IMR-90 (cell line): ENCODE measurements at regions not wholly inside any gene's neighbourhood (a gene's known extent, or its start where the extent isn't known, plus 50 kb on each side); places are given as distances from the start of the nearest gene placed in this dataset.

Experiments
- ATAC-seq: fragments of 200-7000 bp; cut with Tn5 transposase; 2 replicates; pipeline ENCODE4 v1.9.1; 2020; ENCODE audit warnings: low read depth, mild to moderate bottlenecking, moderate library complexity
- BruUV-seq: library from RNA; stranded (reverse); fragments of 400-500 nt; replicated peaks from 2 replicates; lab custom pipeline; 2021; lab: Mats Ljungman, UMichigan
- CTCF ChIA-PET: fragments of 300-600 bp; formaldehyde crosslinking; extraction: SDS; loops from one replicate; lab custom pipeline; 2021; ENCODE audit warnings: antibody characterized with exemption; lab: Yijun Ruan, JAX
- POLR2A ChIA-PET: fragments of 300-600 bp; sonication (Branson Sonifier 250); formaldehyde crosslinking; loops from one replicate; lab custom pipeline; 2022; ENCODE audit warnings: antibody characterized with exemption; ENCODE audit not compliant: unreplicated experiment; lab: Charles Lee
- DNase-seq: peaks from one replicate; pipeline ENCODE4 v3.0.0; 2013
- H2AFZ ChIP-seq: replicated peaks from 2 replicates; pipeline ENCODE3; 2013; ENCODE audit warnings: low read length, mild to moderate bottlenecking; ENCODE audit not compliant: poor library complexity
- H2AK5ac ChIP-seq: 2 replicates; pipeline ENCODE4 v1.6.1; 2013; ENCODE audit warnings: low read depth, low read length, inconsistent platforms
- H2AK9ac ChIP-seq: replicated peaks from 2 replicates; pipeline ENCODE3; 2013; ENCODE audit warnings: mild to moderate bottlenecking, low read depth, low read length, moderate library complexity; ENCODE audit not compliant: poor library complexity
- H2BK120ac ChIP-seq: 2 replicates; pipeline ENCODE4 v1.6.1; 2013; ENCODE audit warnings: low read depth, low read length, inconsistent platforms
- H2BK15ac ChIP-seq: 3 replicates; pipeline ENCODE4 v1.6.1; 2013; ENCODE audit warnings: low read depth, low read length, inconsistent platforms
- H2BK20ac ChIP-seq: 2 replicates; pipeline ENCODE4 v1.6.1; 2013; ENCODE audit warnings: low read depth, mild to moderate bottlenecking, inconsistent platforms, low read length, moderate library complexity
- H2BK5ac ChIP-seq: 2 replicates; pipeline ENCODE4 v1.6.1; 2013; ENCODE audit warnings: mild to moderate bottlenecking, low read depth, low read length, inconsistent platforms; ENCODE audit not compliant: poor library complexity, severe bottlenecking
- H3K14ac ChIP-seq: replicated peaks from 2 replicates; pipeline ENCODE4 v1.6.1; 2013; ENCODE audit warnings: low read depth, low read length, inconsistent platforms
- H3K18ac ChIP-seq: 2 replicates; pipeline ENCODE4 v1.6.1; 2013; ENCODE audit warnings: low read depth, low read length, control low read depth
- H3K23ac ChIP-seq: 2 replicates; pipeline ENCODE4 v1.6.1; 2013; ENCODE audit warnings: low read depth, low read length, inconsistent platforms
- H3K27ac ChIP-seq: 2 replicates; pipeline ENCODE4 v1.5.1; 2013; ENCODE audit warnings: mild to moderate bottlenecking, control low read depth, low read length; ENCODE audit not compliant: insufficient read depth
- H3K27me3 ChIP-seq: 2 replicates; pipeline ENCODE4 v1.6.1; 2013; ENCODE audit warnings: low read length; ENCODE audit not compliant: control insufficient read depth, insufficient read depth
- H3K36me3 ChIP-seq: 2 replicates; pipeline ENCODE4 v1.6.1; 2013; ENCODE audit warnings: low read length, mixed read lengths; ENCODE audit not compliant: control insufficient read depth, insufficient read depth
- H3K4ac ChIP-seq: 2 replicates; pipeline ENCODE4 v1.6.1; 2013; ENCODE audit warnings: low read depth, low read length, inconsistent platforms
- H3K4me1 ChIP-seq: 2 replicates; pipeline ENCODE4 v1.6.1; 2013; ENCODE audit warnings: low read length, mixed read lengths; ENCODE audit not compliant: control insufficient read depth, insufficient read depth
- H3K4me2 ChIP-seq: 2 replicates; pipeline ENCODE4 v1.6.1; 2013; ENCODE audit warnings: low read depth, mild to moderate bottlenecking, control low read depth, low read length, moderate library complexity
- H3K4me3 ChIP-seq: 2 replicates; pipeline ENCODE4 v1.5.1; 2013; ENCODE audit warnings: low read depth, mild to moderate bottlenecking, control low read depth, low read length, moderate library complexity; ENCODE audit not compliant: insufficient read depth
- H3K56ac ChIP-seq: 2 replicates; pipeline ENCODE4 v1.6.1; 2013; ENCODE audit warnings: low read length, inconsistent platforms; ENCODE audit not compliant: insufficient read depth; ENCODE audit errors: extremely low read depth
- H3K79me1 ChIP-seq, 2 experiments: 2 replicates each; pipeline ENCODE4 v1.6.1; 2013; ENCODE audit warnings: low read length in 2 of 2, inconsistent platforms in 1 of 2, low read depth in 1 of 2
- H3K9ac ChIP-seq: 2 replicates; pipeline ENCODE4 v1.6.1; 2013; ENCODE audit warnings: low read depth, low read length, control low read depth
- H3K9me1 ChIP-seq: 2 replicates; pipeline ENCODE4 v1.6.1; 2013; ENCODE audit warnings: low read length, inconsistent platforms; ENCODE audit not compliant: insufficient read depth
- H3K9me3 ChIP-seq: 2 replicates; pipeline ENCODE4 v1.6.1; 2013; ENCODE audit warnings: low read length; ENCODE audit not compliant: control insufficient read depth, insufficient read depth
- H4K20me1 ChIP-seq: 2 replicates; pipeline ENCODE4 v1.6.1; 2013; ENCODE audit warnings: low read length, inconsistent platforms; ENCODE audit not compliant: insufficient read depth
- H4K5ac ChIP-seq: 2 replicates; pipeline ENCODE4 v1.6.1; 2013; ENCODE audit warnings: mild to moderate bottlenecking, low read depth, low read length, control low read depth
- H4K8ac ChIP-seq, 2 experiments: 2 replicates each; pipeline ENCODE4 v1.6.1; 2013; ENCODE audit warnings: low read depth in 2 of 2, low read length in 2 of 2, control low read depth in 1 of 2, inconsistent platforms in 1 of 2
- H4K91ac ChIP-seq: 2 replicates; pipeline ENCODE4 v1.6.1; 2013; ENCODE audit warnings: low read depth, low read length, inconsistent platforms; ENCODE audit not compliant: insufficient read depth
- BHLHE40 ChIP-seq: fragments of 150-350 bp; IDR thresholded peaks from 2 replicates; pipeline ENCODE4 v1.6.1; 2016; ENCODE audit warnings: mild to moderate bottlenecking, low read depth, low read length
- CEBPB ChIP-seq: IDR thresholded peaks from 2 replicates; pipeline ENCODE4 v1.6.1; 2012; ENCODE audit warnings: low read depth, low read length, improper control_type of control experiment
- CHD1 ChIP-seq: IDR thresholded peaks from 2 replicates; pipeline ENCODE4 v1.6.1; 2012; ENCODE audit warnings: low read depth, low read length, improper control_type of control experiment
- CTCF ChIP-seq: conservative IDR thresholded peaks from 2 replicates; pipeline ENCODE4 v1.5.1; 2012; ENCODE audit warnings: mild to moderate bottlenecking, low read depth, low read length, improper control_type of control experiment
- ELK1 ChIP-seq: fragments of 150-350 bp; IDR thresholded peaks from 2 replicates; pipeline ENCODE4 v1.6.1; 2016; ENCODE audit warnings: low read depth, mild to moderate bottlenecking, low read length, moderate library complexity, borderline replicate concordance
- FOS ChIP-seq: fragments of 150-350 bp; IDR thresholded peaks from 2 replicates; pipeline ENCODE4 v1.6.1; 2016; ENCODE audit warnings: low read depth, low read length
- MAFK ChIP-seq: IDR thresholded peaks from 2 replicates; pipeline ENCODE4 v1.6.1; 2012; ENCODE audit warnings: low read depth, low read length, improper control_type of control experiment
- MAZ ChIP-seq: IDR thresholded peaks from 2 replicates; pipeline ENCODE4 v1.6.1; 2012; ENCODE audit warnings: low read depth, mild to moderate bottlenecking, low read length, improper control_type of control experiment, moderate library complexity, borderline replicate concordance
- MXI1 ChIP-seq: IDR thresholded peaks from 2 replicates; pipeline ENCODE4 v1.6.1; 2012; ENCODE audit warnings: low read depth, mild to moderate bottlenecking, low read length, moderate library complexity, borderline replicate concordance
- NFE2L2 ChIP-seq: fragments of 150-350 bp; IDR thresholded peaks from 2 replicates; pipeline ENCODE4 v1.6.1; 2016; ENCODE audit warnings: low read depth, mild to moderate bottlenecking, low read length
- POLR2A ChIP-seq: IDR thresholded peaks from 2 replicates; pipeline ENCODE4 v1.6.1; 2012; ENCODE audit warnings: mild to moderate bottlenecking, low read depth, low read length
- RAD21 ChIP-seq: IDR thresholded peaks from 2 replicates; pipeline ENCODE4 v1.6.1; 2012; ENCODE audit warnings: low read length, improper control_type of control experiment
- RCOR1 ChIP-seq: IDR thresholded peaks from 2 replicates; pipeline ENCODE4 v1.6.1; 2012; ENCODE audit warnings: mild to moderate bottlenecking, low read length, improper control_type of control experiment; ENCODE audit not compliant: insufficient replicate concordance
- SMC3 ChIP-seq: fragments of 150-350 bp; IDR thresholded peaks from 2 replicates; pipeline ENCODE4 v1.6.1; 2016; ENCODE audit warnings: low read depth, mild to moderate bottlenecking, antibody characterized with exemption, low read length, moderate library complexity
- WGBS, 2 experiments: methylation state at CpG; one replicate each; pipeline versions ENCODE4 v1.1.5 to v1.1.7; 2013; ENCODE audit warnings: missing lambda C conversion rate in 2 of 2; ENCODE audit not compliant: insufficient read length in 1 of 2; ENCODE audit errors: extremely low coverage in 2 of 2; 5-methylcytosine and 5-hydroxymethylcytosine counted together
- dilution Hi-C: fragments of 300-500 bp; cut with HindIII; formaldehyde crosslinking; loops from one replicate; pipeline ENCODE4 v1.14.3; 2018; ENCODE audit warnings: low sequenced_read_pairs; ENCODE audit not compliant: unreplicated experiment
- in situ Hi-C: fragments of 300-500 bp; cut with MboI; formaldehyde crosslinking; loops from 3 replicates; pipeline ENCODE4 v1.14.3; 2019; ENCODE audit warnings: low sequenced_read_pairs, inconsistent platforms, mixed read lengths
- intact Hi-C: fragments of 100-400 bp; cut with micrococcal nuclease; formaldehyde crosslinking; loops from 2 replicates; pipeline ENCODE4 v1.10.0; 2022
- TF ChIP-seq, protein P1 (sequence below): fragments of 150-350 bp; IDR thresholded peaks from 2 replicates; pipeline ENCODE4 v1.6.1; 2017; ENCODE audit warnings: mild to moderate bottlenecking, antibody characterized with exemption, low read length, low read depth

GRCh38 chr10:57950442-57950974, 317.2 kb downstream of the IPMK start:
- CTCF ChIA-PET: no interaction called here
- no peak for ATAC-seq
- TF ChIP-seq CHD1: no peak
- TF ChIP-seq ELK1: no peak
- TF ChIP-seq MXI1: no peak
- TF ChIP-seq CTCF: no peak
- no peak for TF ChIP-seq FOS
- TF ChIP-seq CEBPB: no peak
- TF ChIP-seq SMC3: no peak
- TF ChIP-seq MAFK: no peak
- no peak for TF ChIP-seq BHLHE40
- no peak for TF ChIP-seq RAD21
- TF ChIP-seq NFE2L2: no peak
- TF ChIP-seq, protein P1, sequence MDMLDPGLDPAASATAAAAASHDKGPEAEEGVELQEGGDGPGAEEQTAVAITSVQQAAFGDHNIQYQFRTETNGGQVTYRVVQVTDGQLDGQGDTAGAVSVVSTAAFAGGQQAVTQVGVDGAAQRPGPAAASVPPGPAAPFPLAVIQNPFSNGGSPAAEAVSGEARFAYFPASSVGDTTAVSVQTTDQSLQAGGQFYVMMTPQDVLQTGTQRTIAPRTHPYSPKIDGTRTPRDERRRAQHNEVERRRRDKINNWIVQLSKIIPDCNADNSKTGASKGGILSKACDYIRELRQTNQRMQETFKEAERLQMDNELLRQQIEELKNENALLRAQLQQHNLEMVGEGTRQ: no peak
- no peak for TF ChIP-seq POLR2A
- TF ChIP-seq RCOR1: no peak
- no peak for TF ChIP-seq MAZ

More at GRCh38 chr10:57950442-57950974, 317.2 kb downstream of the IPMK start:
- H2BK15ac ChIP-seq: no peak overlapping the region
- BruUV-seq: no TSS peak
- no peaks in the 10 kb centered on the region for H3K79me1 ChIP-seq
- no peak overlapping the region for H3K14ac ChIP-seq
- H3K18ac ChIP-seq: no peak overlapping the region
- H2AK9ac ChIP-seq: no peak overlapping the region
- in situ Hi-C loops (no loop called here), dilution Hi-C loops (no loop called here), intact Hi-C loops (no loop called here)
- no peaks in the 10 kb centered on the region for H3K9me1 ChIP-seq
- WGBS, 2 experiments: no CpG with 5 or more reads among the region's 4 CpGs
- H3K23ac ChIP-seq: no peak overlapping the region
- H4K8ac ChIP-seq: no peak overlapping the region
- no peak overlapping the region for H3K27ac ChIP-seq
- no peaks in the 10 kb centered on the region for H3K9me3 ChIP-seq
- no peak overlapping the region for H4K91ac ChIP-seq
- no peak overlapping the region for H4K5ac ChIP-seq
- POLR2A ChIA-PET: interaction anchor here (0.6 kb wide), 1 partner anchor 201 kb away, joined by 3 read pairs; no protein-coding TSS in a partner anchor
- no peak overlapping the region for H2BK120ac ChIP-seq
- no peaks in the 10 kb centered on the region for H3K27me3 ChIP-seq
- H3K4ac ChIP-seq: no peak overlapping the region
- H3K4me2 ChIP-seq: no peak overlapping the region
- no peaks in the 10 kb centered on the region for H3K36me3 ChIP-seq
- no peak overlapping the region for H3K4me3 ChIP-seq
- no peaks in the 10 kb centered on the region; the same call in 1 of the 2 replicates for H3K4me1 ChIP-seq
- no peak overlapping the region for H3K9ac ChIP-seq
- no peak overlapping the region for H2BK5ac ChIP-seq
- H2BK20ac ChIP-seq: no peak overlapping the region
- no peak overlapping the region for H2AFZ ChIP-seq
- H3K56ac ChIP-seq: no peak overlapping the region
- H2AK5ac ChIP-seq: no peak overlapping the region
- DNase-seq: no peak
- no peaks in the 10 kb centered on the region for H4K20me1 ChIP-seq
